ENCODE measurements at regions not wholly inside any gene's neighbourhood (a gene's known extent, or its start where the extent isn't known, plus 50 kb on each side); places are given as distances from the start of the nearest gene placed in this dataset.

DNA sequence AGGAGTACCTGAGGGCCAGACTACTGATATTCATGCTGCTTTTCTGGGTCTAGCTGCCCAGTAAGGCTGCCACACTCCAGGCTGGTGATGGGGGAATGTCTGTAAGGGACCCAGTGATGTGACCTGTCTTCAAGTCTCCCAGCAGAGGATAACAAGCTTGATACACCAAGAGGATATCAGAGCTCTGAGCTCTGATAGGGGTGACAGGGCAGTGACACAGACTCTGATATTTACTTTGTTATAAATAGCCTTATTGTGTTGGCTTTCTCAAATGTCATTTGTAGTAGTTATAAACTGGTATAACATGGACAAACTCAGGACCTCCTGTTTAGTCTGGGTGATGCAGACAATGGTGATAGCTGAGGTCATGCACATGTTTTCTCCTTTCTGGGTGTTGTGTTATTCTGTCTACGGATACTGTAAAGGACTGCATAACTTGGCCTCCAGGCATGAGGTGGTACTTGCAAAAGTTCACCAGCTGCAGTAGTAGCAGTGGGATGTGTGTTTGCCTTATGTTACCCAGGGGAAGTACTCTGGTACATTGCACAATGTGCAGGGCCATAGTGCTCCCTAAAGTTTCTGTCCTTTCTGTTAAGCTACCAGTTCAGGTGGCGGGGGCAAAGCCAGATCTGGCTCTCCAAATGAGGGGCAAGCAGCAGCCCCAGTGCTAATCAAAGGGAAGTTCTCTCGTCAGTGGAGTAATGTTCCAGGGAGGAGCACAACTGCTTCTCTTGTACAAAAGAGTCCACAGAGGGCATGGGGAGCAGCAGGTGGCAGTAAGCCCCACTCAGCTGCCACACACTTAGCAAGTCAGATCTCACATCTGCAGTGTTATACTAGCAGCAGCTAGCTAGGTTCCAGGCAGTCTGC lies 812.2 kb downstream of the JRKL start:
- Histone ChIP-seq H3K27me3 (replicated peaks in 1 of 2; ENCODE audit: control insufficient read depth in 2 of 2, insufficient read depth in 2 of 2, low read length in 1 of 2) (no peaks in the 10 kb centered on the region), H3K36me3 (ENCODE audit: control insufficient read depth in 2 of 2, insufficient read depth in 2 of 2, low read length in 1 of 2) (no peaks in the 10 kb centered on the region), H3K79me2 (ENCODE audit: control insufficient read depth, insufficient read depth, low read length) (no peaks in the 10 kb centered on the region), H3K27ac (ENCODE audit: control insufficient read depth, insufficient read depth) (no peak overlapping the region), H2AFZ (ENCODE audit: control insufficient read depth, low read depth, low read length) (no peak overlapping the region), H3K4me2 (ENCODE audit: control insufficient read depth, insufficient read depth) (no peak overlapping the region), H3K4me3 (no peak overlapping the region), H3K4me1 (ENCODE audit: control insufficient read depth, insufficient read depth, low read length) (no peaks in the 10 kb centered on the region), H3K9me3 (replicated peaks; ENCODE audit: control insufficient read depth, insufficient read depth, low read length) (no peaks in the 10 kb centered on the region), H4K20me1 (ENCODE audit: control insufficient read depth, insufficient read depth) (no peaks in the 10 kb centered on the region), H3K9ac (ENCODE audit: control insufficient read depth, insufficient read depth, low read length) (no peak overlapping the region)
- FAIRE-seq (no peak), DNase-seq (ENCODE audit: low read depth, low spot score) (no peak), ATAC-seq (no peak)
- in situ Hi-C loops (cut with MboI) (no loop called here), intact Hi-C loops (cut with micrococcal nuclease; ENCODE audit: unreplicated experiment) (no loop called here)
- ChIA-PET RAD21 (ENCODE audit: unreplicated experiment) (no interaction called here), CTCF (no interaction called here), SMC1A (ENCODE audit: uncharacterized antibody, unreplicated experiment) (interaction anchor here (0.5 to 0.8 kb wide), 2 partner anchors 21 to 264 kb away, joined by 3 read pairs; no protein-coding TSS in a partner anchor), POLR2A (no interaction called here)
- 4% methylated on average over 3 of the region's 3 CpGs for WGBS (ENCODE audit: insufficient coverage, insufficient replicate concordance, low lambda C conversion rate, missing lambda C conversion rate)
- BruUV-seq (replicated peaks) = no TSS peak
- TF ChIP-seq TCF3 (IDR thresholded peaks at IDR 0.05; ENCODE audit: borderline replicate concordance, insufficient read depth, low read depth, low read length) = no peak
- no peak for TF ChIP-seq POLR2A (IDR thresholded peaks at IDR 0.05; ENCODE audit: low read depth, low read length)
- no peak for TF ChIP-seq CEBPB (IDR thresholded peaks at IDR 0.05; ENCODE audit: borderline replicate concordance in 1 of 2, low read depth in 2 of 2, low read length in 2 of 2)
- no peak for TF ChIP-seq MEF2B (IDR thresholded peaks at IDR 0.05; ENCODE audit: partially characterized antibody, poor library complexity, severe bottlenecking)
- no peak for TF ChIP-seq PML (IDR thresholded peaks at IDR 0.05; ENCODE audit: low read length)
- TF ChIP-seq FOXM1 (IDR thresholded peaks at IDR 0.05; ENCODE audit: low read depth, low read length) = no peak
- no peak for TF ChIP-seq FOXK2 (IDR thresholded peaks at IDR 0.05)
- no peak for TF ChIP-seq NFYB (IDR thresholded peaks at IDR 0.05; ENCODE audit: insufficient read depth, low read depth, low read length)
- no peak for TF ChIP-seq RAD51 (IDR thresholded peaks at IDR 0.05)
- no peak for TF ChIP-seq JUNB (IDR thresholded peaks at IDR 0.05)
- TF ChIP-seq PAX5 (IDR thresholded peaks at IDR 0.05; ENCODE audit: borderline replicate concordance, low read depth, low read length) = no peak
- no peak for TF ChIP-seq MTA2 (IDR thresholded peaks at IDR 0.05; ENCODE audit: low read depth)
- TF ChIP-seq, protein P1, sequence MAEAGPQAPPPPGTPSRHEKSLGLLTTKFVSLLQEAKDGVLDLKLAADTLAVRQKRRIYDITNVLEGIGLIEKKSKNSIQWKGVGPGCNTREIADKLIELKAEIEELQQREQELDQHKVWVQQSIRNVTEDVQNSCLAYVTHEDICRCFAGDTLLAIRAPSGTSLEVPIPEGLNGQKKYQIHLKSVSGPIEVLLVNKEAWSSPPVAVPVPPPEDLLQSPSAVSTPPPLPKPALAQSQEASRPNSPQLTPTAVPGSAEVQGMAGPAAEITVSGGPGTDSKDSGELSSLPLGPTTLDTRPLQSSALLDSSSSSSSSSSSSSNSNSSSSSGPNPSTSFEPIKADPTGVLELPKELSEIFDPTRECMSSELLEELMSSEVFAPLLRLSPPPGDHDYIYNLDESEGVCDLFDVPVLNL (IDR thresholded peaks at IDR 0.05; ENCODE audit: low read depth, low read length) = no peak
- no peak for TF ChIP-seq CBX3 (IDR thresholded peaks at IDR 0.05; ENCODE audit: borderline replicate concordance, low read depth)
- no peak for TF ChIP-seq RFX5 (IDR thresholded peaks at IDR 0.05; ENCODE audit: low read depth, low read length)

Data from GM12878 (cell line).